Spleen (tissue), 7 donors: ENCODE measurements at regions not wholly inside any gene's neighbourhood (a gene's known extent, or its start where the extent isn't known, plus 50 kb on each side); places are given as distances from the start of the nearest gene placed in this dataset.

Experiments
- CTCF ChIP-seq, 11 experiments: fragments of 200-600 bp in 7 of 11; fragments of 450-650 bp in 4 of 11; sonication (generic) in 4 of 11; IDR thresholded peaks in 8 of 11; conservative IDR thresholded peaks in 3 of 11; 1 replicate in 7 of 11; 2 replicates in 4 of 11; pipeline versions ENCODE4 v1.4.0 to v1.8.0; 2016 to 2021; ENCODE audit warnings: antibody characterized with exemption in 11 of 11, inconsistent platforms in 4 of 11, mild to moderate bottlenecking in 1 of 11
- POLR2A ChIP-seq, 3 donors: fragments of 450-650 bp; IDR thresholded peaks; one replicate each; pipeline ENCODE4 v1.5.1; 2017; ENCODE audit warnings: antibody characterized with exemption in 3 of 3, mild to moderate bottlenecking in 1 of 3
- POLR2AphosphoS5 ChIP-seq, 3 donors: sonication (generic); formaldehyde crosslinking; IDR thresholded peaks; one replicate each; pipeline ENCODE4 v1.5.1; 2017; ENCODE audit warnings: antibody characterized with exemption in 3 of 3
- donor health status: DM: no; HTN: no; CAD: no; lungs with moderate emphysema.
- donor health status: DM: no; HTN: no; CAD: no.
- donor health status: DM: no; HTN: no; CAD: no.

- TF ChIP-seq CTCF (IDR thresholded peaks at IDR 0.05 in 8 of 11, conservative IDR thresholded peaks at IDR 0.05 in 3 of 11) = no peak
- TF ChIP-seq POLR2A (IDR thresholded peaks at IDR 0.05) = no peak
- no peak for TF ChIP-seq POLR2AphosphoS5 (IDR thresholded peaks at IDR 0.05)
Measured at GRCh38 chr2:35104309-35104708, 1251.3 kb upstream of the CRIM1 start.
